Esophagus squamous epithelium (tissue), 5 donors: ENCODE measurements at regions not wholly inside any gene's neighbourhood (a gene's known extent, or its start where the extent isn't known, plus 50 kb on each side); places are given as distances from the start of the nearest gene placed in this dataset.

Experiments used
- DNase-seq: peaks from one replicate; lab custom pipeline; 2025; lab: John Stamatoyannopoulos, UW
- H3K27ac ChIP-seq, 4 donors: fragments of 200-600 bp; sonication (generic); one replicate each; pipeline ENCODE4 v1.5.1; 2016 to 2019; ENCODE audit warnings: mild to moderate bottlenecking in 1 of 4
- H3K27me3 ChIP-seq, 4 donors: fragments of 200-600 bp; sonication (generic); 1 replicate in 3 of 4; 2 replicates in 1 of 4; pipeline versions ENCODE4 v1.5.1 to v1.6.0; 2017 to 2021; ENCODE audit warnings: antibody characterized with exemption in 1 of 4
- H3K36me3 ChIP-seq, 3 donors: fragments of 200-600 bp; sonication (generic); one replicate each; pipeline ENCODE4 v1.5.1; 2016 to 2019
- H3K4me1 ChIP-seq, 3 donors: fragments of 200-600 bp; sonication (generic); one replicate each; pipeline ENCODE4 v1.5.1; 2017 to 2019
- H3K4me3 ChIP-seq, 4 donors: fragments of 200-600 bp; sonication (generic); 1 replicate in 3 of 4; 2 replicates in 1 of 4; pipeline ENCODE4 v1.5.1; 2016 to 2019; ENCODE audit warnings: mild to moderate bottlenecking in 2 of 4, moderate library complexity in 1 of 4
- H3K9me3 ChIP-seq, 3 donors: fragments of 200-600 bp; sonication (generic); one replicate each; pipeline ENCODE4 v1.5.1; 2016 to 2019
- CTCF ChIP-seq, 6 experiments: fragments of 450-650 bp in 4 of 6; fragments of 200-600 bp in 2 of 6; sonication (generic) in 2 of 6; IDR thresholded peaks; one replicate each; pipeline ENCODE4 v1.5.1; 2016 to 2019; ENCODE audit warnings: antibody characterized with exemption in 6 of 6, mild to moderate bottlenecking in 4 of 6, moderate library complexity in 4 of 6
- POLR2A ChIP-seq, 4 donors: fragments of 450-650 bp; IDR thresholded peaks; one replicate each; pipeline ENCODE4 v1.6.1; 2017; ENCODE audit warnings: antibody characterized with exemption in 4 of 4, mild to moderate bottlenecking in 4 of 4, moderate library complexity in 3 of 4
- WGBS, 2 donors: methylation state at CpG; one replicate each; pipeline ENCODE4 v1.1.5; 2018; 5-methylcytosine and 5-hydroxymethylcytosine counted together
- intact Hi-C: fragments of 100-400 bp; cut with DNase I; formaldehyde crosslinking; loops from one replicate; pipeline ENCODE4 v1.15.0; 2022
- donor health status: DM: yes; HTN: yes; CAD: no.

DNA sequence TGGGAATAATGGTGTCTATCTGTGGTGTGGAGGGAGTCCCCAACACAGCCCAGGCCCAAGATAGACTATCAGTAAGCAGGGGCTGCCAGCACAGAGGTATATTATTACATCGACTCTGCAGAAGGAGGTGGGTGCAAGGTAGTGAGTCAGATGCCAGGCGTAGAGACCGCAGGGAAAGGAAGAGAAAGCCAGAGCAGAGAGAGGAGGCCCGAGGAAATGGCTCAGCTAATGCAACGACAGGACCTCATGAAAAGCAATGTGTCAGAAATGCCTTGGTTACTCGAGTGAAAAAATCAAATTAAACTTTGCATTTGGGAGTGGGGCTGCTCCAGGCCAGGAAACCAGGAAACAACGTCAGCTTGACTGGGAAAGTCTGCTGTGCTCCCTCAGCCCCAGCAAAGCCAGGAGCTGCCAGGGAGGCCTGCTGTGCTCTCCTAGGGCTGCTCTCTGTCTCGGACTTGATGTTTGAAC, 173.2 kb downstream of the SUDS3 start:
- Histone ChIP-seq H3K27ac (no peak overlapping the region), H3K4me3 (no peak overlapping the region), H3K4me1 (no peaks in the 10 kb centered on the region), H3K36me3 (no peaks in the 10 kb centered on the region), H3K27me3 (no peaks in the 10 kb centered on the region), H3K9me3 (peaks cover 0 to 9% (median 0%) of the 10 kb centered on the region in 3 donors)
- TF ChIP-seq POLR2A (IDR thresholded peaks at IDR 0.05) (no peak), CTCF (IDR thresholded peaks at IDR 0.05) (no peak)
- DNase-seq, result no peak
- 57 to 67% methylated on average over 8 of the region's 8 CpGs for WGBS, 2 donors
- intact Hi-C loops, result no loop called here

DNA sequence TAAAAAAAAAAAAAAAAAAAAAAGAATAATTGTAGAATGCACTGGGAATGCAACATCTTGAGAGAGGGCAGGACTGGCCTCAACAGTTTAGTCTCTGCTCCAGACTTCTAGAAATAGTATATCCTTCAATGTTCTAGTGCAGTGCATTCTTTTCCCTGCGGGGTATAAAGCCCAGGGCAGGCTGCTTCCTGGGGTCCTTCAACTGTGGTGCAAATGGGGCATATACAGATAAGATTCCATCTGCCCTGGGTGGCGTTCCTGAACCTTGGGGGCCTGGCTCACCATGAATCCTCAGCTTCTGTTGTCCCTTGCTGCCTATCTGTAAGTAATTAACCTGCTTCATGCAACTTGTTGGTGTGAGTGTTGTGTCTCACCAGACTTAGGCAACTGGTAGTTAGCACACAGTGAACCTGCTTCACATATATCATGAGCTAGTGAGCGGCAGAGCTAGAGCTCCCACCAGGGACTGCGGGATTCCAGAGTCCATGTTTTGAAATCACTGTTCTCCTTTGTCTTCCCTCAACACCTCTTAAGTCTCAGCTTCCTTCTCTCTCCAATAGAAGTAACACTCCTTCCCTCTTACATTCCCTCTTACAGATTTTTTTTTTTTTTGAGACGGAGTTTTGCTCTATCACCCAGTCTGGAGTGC, 177.6 kb downstream of the SUDS3 start:
- 63 to 77% methylated on average over 5 of the region's 5 CpGs for WGBS, 2 donors
- H3K27me3 ChIP-seq, result no peaks in the 10 kb centered on the region
- no peaks in the 10 kb centered on the region for H3K36me3 ChIP-seq
- H3K4me1 ChIP-seq, result no peaks in the 10 kb centered on the region
- no peak overlapping the region for H3K4me3 ChIP-seq
- no peaks in the 10 kb centered on the region for H3K9me3 ChIP-seq
- intact Hi-C loops, result no loop called here
- no peak overlapping the region for H3K27ac ChIP-seq
- DNase-seq, result no peak
- TF ChIP-seq CTCF (IDR thresholded peaks at IDR 0.05) (no peak), POLR2A (IDR thresholded peaks at IDR 0.05) (no peak)

- Histone ChIP-seq H3K4me1 (no peaks in the 10 kb centered on the region), H3K4me3 (no peak overlapping the region), H3K36me3 (no peaks in the 10 kb centered on the region), H3K27ac (no peak overlapping the region), H3K27me3 (no peaks in the 10 kb centered on the region), H3K9me3 (no peaks in the 10 kb centered on the region)
- TF ChIP-seq CTCF (IDR thresholded peaks at IDR 0.05) (no peak), POLR2A (IDR thresholded peaks at IDR 0.05) (no peak)
- intact Hi-C loops, result no loop called here
- 68 to 70% methylated on average over 4 of the region's 4 CpGs for WGBS, 2 donors
- no peak for DNase-seq
Observed at GRCh38 chr12:118558941-118559340, 182.6 kb downstream of the SUDS3 start.

DNA sequence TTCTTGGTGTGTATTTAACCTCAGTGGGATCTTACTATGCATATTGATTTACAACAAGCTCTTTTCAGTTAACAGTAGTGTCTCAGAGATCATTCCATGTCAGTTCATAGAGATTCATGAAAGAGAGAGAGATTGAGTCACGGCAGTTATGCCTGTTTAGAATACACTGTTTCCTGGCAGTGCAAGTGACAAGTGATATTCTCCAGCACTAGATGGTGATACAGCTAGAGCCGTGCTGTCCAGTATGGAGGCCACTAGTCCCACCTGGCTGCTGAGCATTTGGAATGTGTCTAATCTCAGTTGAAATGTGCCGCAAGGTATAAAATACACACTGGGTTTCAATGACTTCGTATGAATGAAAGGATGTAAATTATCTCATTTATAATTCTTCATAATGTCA, 184.4 kb downstream of the SUDS3 start:
- Histone ChIP-seq H3K9me3 (no peaks in the 10 kb centered on the region), H3K36me3 (no peaks in the 10 kb centered on the region), H3K27ac (no peak overlapping the region), H3K4me3 (no peak overlapping the region), H3K27me3 (no peaks in the 10 kb centered on the region), H3K4me1 (no peaks in the 10 kb centered on the region)
- WGBS, 2 donors, result 60 to 61% methylated on average over 4 of the region's 4 CpGs
- DNase-seq, result no peak
- TF ChIP-seq POLR2A (IDR thresholded peaks at IDR 0.05) (no peak), CTCF (IDR thresholded peaks at IDR 0.05) (no peak)
- intact Hi-C loops, result no loop called here

GRCh38 chr12:118571730-118572129, 195.4 kb downstream of the SUDS3 start:
- H3K4me1 ChIP-seq, result no peaks in the 10 kb centered on the region
- no peak overlapping the region for H3K27ac ChIP-seq
- 70 to 71% methylated on average over 5 of the region's 5 CpGs for WGBS, 2 donors
- no peaks in the 10 kb centered on the region for H3K36me3 ChIP-seq
- peaks cover 0 to 5% (median 0%) of the 10 kb centered on the region in 3 donors for H3K9me3 ChIP-seq
- H3K27me3 ChIP-seq, result no peaks in the 10 kb centered on the region
- intact Hi-C loops, result no loop called here
- no peak for DNase-seq
- no peak for TF ChIP-seq POLR2A (IDR thresholded peaks at IDR 0.05)
- TF ChIP-seq CTCF (IDR thresholded peaks at IDR 0.05), result no peak
- H3K4me3 ChIP-seq, result no peak overlapping the region
